Activated T-helper 17 cell treated with anti-CD3 and anti-CD28 coated beads, Interleukin-2, amount 50 U/mL, for 72 hours (primary cell): ENCODE measurements at regions not wholly inside any gene's neighbourhood (a gene's known extent, or its start where the extent isn't known, plus 50 kb on each side); places are given as distances from the start of the nearest gene placed in this dataset.
"Not testable (repeated sequence)": the region's sequence is repeated elsewhere in the genome, so short reads cannot be mapped to it uniquely, and the experiment has no call there.

ENCODE experiments used
- ATAC-seq: fragments of 150-1000 bp; cut with Tn5 transposase; replicated peaks from 2 replicates; pipeline ENCODE4 v1.10.0; 2021; ENCODE audit warnings: mild to moderate bottlenecking, moderate library complexity
- H3K27ac Mint-ChIP-seq: one replicate; pipeline ENCODE4 v1.8.0; 2022; ENCODE audit warnings: mixed read lengths
- H3K27me3 Mint-ChIP-seq: one replicate; pipeline ENCODE4 v1.8.0; 2022; ENCODE audit warnings: mixed read lengths
- H3K36me3 Mint-ChIP-seq: one replicate; pipeline ENCODE4 v1.8.0; 2022; ENCODE audit warnings: low read depth, mild to moderate bottlenecking, mixed read lengths
- H3K4me1 Mint-ChIP-seq: one replicate; pipeline ENCODE4 v1.8.0; 2022; ENCODE audit warnings: mixed read lengths
- H3K4me3 Mint-ChIP-seq: one replicate; pipeline ENCODE4 v1.8.0; 2022; ENCODE audit warnings: mild to moderate bottlenecking, mixed read lengths
- H3K9me3 Mint-ChIP-seq: one replicate; pipeline ENCODE4 v1.8.0; 2022; ENCODE audit warnings: mixed read lengths

DNA sequence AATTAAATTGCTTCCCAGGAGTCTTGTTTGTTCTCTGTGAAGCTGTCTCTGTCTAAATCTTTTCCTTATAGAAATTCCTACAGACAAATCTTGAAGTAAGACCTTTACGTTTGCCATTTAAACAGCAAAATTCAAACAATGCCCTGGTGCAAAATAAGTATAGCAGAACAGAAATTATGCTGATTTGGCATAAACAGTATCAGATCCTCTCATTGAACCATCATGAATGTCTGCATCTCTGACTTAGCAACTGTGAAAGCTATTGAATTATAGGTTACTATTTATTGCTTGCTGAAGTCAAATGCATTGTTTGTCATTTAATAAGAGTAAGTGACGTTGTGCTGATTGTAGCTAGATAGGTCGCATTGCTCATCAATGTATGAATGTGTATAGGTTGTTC lies 1952.3 kb downstream of the KHDRBS2 start:
- ATAC-seq, H3K9me3 Mint-ChIP-seq, H3K4me3 Mint-ChIP-seq, H3K27ac Mint-ChIP-seq, H3K36me3 Mint-ChIP-seq, H3K4me1 Mint-ChIP-seq, H3K27me3 Mint-ChIP-seq: not testable (repeated sequence)

DNA sequence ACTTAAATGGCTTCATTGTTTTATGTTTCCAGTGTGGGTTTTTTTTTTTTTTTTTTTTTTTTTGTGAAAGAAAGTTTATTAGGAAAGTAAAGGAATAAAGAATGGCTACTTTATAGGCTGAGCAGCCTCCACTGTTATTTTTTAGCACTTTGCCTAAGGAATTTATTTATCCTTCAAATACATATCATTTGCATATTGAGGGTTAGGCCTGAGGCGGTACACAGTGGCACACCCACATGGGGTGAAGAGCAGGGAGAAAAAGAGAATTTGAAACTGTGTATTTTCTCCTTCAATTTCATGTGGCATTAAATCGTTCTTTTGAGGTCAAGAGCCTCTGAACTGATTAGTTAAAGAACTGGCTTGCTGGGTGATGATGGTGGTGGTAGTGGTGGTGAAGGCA lies 1977.1 kb downstream of the KHDRBS2 start:
- not testable (repeated sequence) for H3K4me1 Mint-ChIP-seq, H3K9me3 Mint-ChIP-seq, H3K27ac Mint-ChIP-seq, H3K36me3 Mint-ChIP-seq, H3K27me3 Mint-ChIP-seq, H3K4me3 Mint-ChIP-seq, ATAC-seq
